Vagina (tissue), 2 donors: ENCODE measurements at regions not wholly inside any gene's neighbourhood (a gene's known extent, or its start where the extent isn't known, plus 50 kb on each side); places are given as distances from the start of the nearest gene placed in this dataset.

ENCODE experiments used
- CTCF ChIP-seq, 3 experiments: fragments of 450-650 bp in 2 of 3; fragments of 200-600 bp in 1 of 3; sonication (generic) in 1 of 3; IDR thresholded peaks; one replicate each; pipeline ENCODE4 v1.5.1; 2017 to 2019; ENCODE audit warnings: antibody characterized with exemption in 3 of 3, mild to moderate bottlenecking in 2 of 3, moderate library complexity in 2 of 3
- POLR2A ChIP-seq, 2 donors: fragments of 450-650 bp; IDR thresholded peaks; one replicate each; pipeline ENCODE4 v1.6.1; 2017; ENCODE audit warnings: antibody characterized with exemption in 2 of 2, mild to moderate bottlenecking in 2 of 2, moderate library complexity in 2 of 2
- POLR2AphosphoS5 ChIP-seq, 2 donors: sonication (generic); formaldehyde crosslinking; IDR thresholded peaks; one replicate each; pipeline ENCODE4 v1.9.0; 2017; ENCODE audit warnings: antibody characterized with exemption in 2 of 2, mild to moderate bottlenecking in 2 of 2, low read depth in 1 of 2; ENCODE audit not compliant: insufficient read depth in 1 of 2

- TF ChIP-seq CTCF (IDR thresholded peaks at IDR 0.05) (no peak), POLR2A (IDR thresholded peaks at IDR 0.05) (no peak), POLR2AphosphoS5 (IDR thresholded peaks at IDR 0.05; ENCODE audit: insufficient read depth in 1 of 2, low read depth in 1 of 2) (no peak)
These were observed 1684.4 kb upstream of the B3GALT2 start for GRCh38 chr1:194870860-194871259.
